ENCODE measurements at regions not wholly inside any gene's neighbourhood (a gene's known extent, or its start where the extent isn't known, plus 50 kb on each side); places are given as distances from the start of the nearest gene placed in this dataset.
"Not testable (repeated sequence)": the region's sequence is repeated elsewhere in the genome, so short reads cannot be mapped to it uniquely, and the experiment has no call there.

DNA sequence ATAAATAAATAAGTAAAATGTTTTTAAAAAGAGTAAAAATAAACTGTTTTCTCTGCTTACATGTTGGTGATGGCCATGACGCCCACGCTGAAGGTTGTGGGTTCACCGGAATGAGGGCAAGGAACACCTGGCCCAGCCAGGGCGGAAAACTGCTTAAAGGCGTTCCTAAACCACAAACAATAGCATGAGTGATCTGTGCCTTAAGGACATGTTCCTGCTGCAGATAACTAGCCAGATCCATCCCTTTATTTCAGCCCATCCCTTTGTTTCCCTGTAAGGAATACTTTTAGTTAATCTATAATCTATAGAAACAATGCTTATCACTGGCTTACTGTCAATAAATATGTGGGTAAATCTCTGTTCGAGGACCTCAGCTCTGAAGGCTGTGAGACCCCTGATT is 63.3 kb upstream of the CEP78 start:
- DNase-seq (ENCODE audit: low read depth in 1 of 2, low spot score in 1 of 2), result not testable (repeated sequence)

DNA sequence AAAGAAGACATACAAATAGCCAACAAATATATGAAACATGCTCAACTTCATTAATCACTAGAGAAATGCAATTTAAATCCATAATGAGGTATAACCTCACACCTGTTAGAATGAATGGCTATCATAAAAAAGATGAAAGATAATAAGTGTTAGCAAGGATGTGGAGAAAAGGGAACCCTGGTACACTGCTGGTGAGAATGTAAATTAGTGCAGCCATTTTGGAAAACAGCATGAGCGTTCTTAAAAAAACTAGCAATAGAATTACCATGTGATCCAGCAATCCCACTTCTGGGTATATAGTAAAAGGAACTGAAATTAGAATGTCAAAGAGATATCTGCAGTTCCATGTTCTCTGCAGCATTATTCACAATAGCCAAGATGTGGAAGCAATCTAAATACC is 64.2 kb upstream of the CEP78 start:
- DNase-seq (ENCODE audit: low read depth in 1 of 2, low spot score in 1 of 2), result no peak

DNA sequence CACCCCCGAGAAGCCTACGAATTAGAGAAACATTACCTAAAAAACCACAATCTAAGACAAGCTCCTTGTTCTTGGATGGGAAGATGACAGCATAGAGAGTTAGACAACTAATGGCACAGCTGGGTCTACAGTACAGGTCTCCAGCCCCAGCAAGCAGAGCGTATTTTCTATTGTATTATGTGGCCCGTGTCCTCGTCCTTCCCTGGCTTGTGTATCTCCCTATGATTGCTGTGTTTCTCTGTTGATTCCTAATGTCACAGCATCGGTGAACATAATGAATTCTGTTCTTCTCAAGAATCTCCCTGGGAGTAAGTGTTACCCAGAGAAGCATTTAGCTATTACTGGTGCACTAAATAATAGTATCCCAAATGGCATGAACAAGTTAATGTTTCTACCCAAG is 66.8 kb upstream of the CEP78 start:
- DNase-seq (ENCODE audit: low read depth in 1 of 2, low spot score in 1 of 2), result no peak

DNA sequence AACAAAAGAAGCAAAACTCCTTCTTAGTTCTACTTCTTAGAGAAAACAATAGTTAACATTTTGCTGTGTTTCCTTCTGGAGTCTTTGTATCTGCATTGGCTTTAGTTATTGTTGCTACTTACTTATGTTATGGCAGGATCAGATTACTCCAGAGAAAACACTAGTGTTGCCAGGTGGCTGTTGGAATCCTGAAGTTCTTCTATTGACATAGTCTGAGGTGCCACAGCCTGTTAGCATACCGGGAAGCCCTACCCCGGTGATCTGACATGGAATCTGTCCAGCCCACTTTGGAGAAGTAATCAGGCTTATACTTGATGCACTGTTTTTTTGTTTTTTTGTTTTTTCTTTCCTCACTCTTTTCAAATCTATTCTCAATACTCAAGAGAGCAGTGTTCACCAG is 68.5 kb upstream of the CEP78 start:
- DNase-seq (ENCODE audit: low read depth in 1 of 2, low spot score in 1 of 2), result no peak

DNA sequence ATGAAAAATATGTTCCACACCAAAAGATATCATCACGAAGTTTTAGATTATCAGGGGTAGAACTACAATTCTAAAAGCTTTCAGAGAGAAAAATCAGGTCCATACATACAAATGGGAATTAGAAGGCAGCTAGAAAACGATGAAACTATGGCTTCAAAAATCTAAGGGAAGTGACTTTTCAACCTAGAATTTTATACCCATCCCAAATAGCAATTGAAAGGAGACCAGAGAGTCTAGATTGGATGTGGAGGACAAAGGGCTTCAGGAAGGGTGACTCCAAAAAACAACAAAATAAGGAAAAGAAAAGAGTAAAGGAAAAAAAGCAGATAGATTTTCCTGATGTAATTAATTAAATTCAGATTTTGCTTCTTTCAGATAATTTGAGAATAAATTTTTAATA is 72.0 kb upstream of the CEP78 start:
- DNase-seq (ENCODE audit: low read depth in 1 of 2, low spot score in 1 of 2), result no peak

DNA sequence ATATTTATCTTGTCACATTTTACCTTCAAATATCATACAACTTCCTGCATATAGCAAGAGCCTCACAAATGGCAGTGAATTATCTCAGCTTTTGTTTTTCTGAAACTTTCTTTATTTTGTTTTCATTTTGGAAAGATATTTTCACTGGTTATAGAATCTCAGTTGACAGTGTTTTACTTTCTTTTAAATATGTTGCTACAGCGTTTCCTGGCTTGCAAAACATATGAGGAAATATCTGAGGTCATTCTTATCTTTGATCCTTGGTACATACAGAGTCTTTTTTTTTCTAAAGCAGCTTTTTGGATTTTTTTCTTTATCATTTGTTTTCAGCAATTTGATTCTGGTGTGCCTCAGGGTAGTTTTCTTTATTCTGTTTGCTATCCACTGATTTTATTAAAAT is 77.6 kb upstream of the CEP78 start:
- no peak for DNase-seq (ENCODE audit: low read depth in 1 of 2, low spot score in 1 of 2)

DNA sequence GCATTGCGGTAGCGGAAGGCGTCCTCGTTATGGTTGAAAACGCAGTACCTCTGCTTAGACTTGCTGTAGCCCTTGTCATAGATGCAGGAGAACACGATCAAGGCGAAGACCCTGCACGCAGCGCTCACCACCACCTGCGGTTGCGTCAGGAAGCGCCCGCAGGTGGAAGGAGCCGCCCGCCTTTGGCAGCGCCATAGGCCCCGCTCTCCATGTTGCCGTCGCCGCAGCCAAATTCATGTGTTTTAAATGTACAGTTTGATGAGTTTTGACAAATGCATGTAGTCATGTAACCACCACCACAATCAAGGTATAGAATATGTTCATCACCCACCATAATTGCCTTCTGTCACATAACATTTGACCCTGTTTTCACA is 84.9 kb upstream of the CEP78 start:
- DNase-seq (ENCODE audit: low read depth in 1 of 2, low spot score in 1 of 2), result no peak

DNA sequence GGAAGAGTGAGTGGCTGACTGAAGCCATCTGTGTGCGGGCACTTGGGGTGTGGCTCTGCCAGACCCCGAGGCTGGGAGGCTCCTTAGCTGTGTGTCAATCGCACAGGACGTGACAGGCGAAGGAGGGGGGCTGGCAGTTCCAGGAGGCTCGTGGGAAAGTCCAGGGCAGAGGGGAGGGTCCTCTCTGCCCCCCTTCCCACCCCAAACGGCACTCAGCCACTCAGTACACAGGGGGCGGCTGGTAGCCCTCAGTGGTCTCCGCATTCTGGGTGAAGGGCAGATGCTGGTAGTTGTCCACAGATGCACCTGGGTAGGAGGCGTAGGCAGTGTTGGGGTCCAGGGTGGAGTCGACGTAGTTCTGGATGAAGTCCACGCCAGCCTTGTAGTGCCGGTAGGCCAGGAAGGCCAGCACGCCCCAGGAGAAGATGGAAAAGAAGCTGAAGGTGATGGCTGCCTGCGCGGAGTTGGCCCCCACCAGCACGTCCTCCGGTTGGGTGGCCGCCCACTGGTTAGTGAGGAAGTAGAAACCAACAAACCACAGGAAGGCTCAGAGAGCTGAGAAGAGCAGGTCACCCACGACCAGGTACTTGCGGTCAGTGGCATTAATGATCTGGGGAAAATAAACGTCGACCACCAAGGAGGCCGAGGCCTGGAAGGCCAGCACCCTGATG is 85.4 kb upstream of the CEP78 start:
- DNase-seq (ENCODE audit: low read depth in 1 of 2, low spot score in 1 of 2), result no peak

DNA sequence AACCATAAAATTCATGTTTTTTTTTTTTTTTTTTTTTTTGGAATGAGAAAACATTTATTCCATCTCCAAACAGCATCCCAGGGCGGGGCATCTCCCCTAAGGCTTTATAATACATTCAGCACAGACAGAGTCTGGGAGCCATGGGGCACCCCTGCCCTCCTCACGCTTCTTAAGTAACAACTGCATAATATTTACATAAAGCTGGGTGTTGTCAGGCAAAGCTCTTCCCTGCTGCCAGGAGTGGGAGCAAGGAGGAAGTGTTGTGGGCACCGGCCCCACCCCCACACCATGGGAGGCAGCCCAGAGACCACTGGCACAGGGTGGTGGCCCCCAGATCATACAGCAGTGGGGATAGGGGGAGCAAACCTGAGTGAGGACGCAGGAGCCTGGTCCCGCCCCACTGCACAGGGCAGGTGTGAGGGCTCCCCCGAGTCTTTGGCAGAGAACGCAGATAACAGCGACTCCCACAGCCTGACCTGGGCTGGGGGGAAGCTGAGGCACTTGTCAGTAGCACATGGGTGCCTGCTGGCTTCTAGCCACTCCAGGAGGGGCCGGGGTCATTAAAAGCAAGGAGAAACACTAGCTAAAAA is 86.1 kb upstream of the CEP78 start:
- DNase-seq (ENCODE audit: low read depth in 1 of 2, low spot score in 1 of 2), result no peak

DNA sequence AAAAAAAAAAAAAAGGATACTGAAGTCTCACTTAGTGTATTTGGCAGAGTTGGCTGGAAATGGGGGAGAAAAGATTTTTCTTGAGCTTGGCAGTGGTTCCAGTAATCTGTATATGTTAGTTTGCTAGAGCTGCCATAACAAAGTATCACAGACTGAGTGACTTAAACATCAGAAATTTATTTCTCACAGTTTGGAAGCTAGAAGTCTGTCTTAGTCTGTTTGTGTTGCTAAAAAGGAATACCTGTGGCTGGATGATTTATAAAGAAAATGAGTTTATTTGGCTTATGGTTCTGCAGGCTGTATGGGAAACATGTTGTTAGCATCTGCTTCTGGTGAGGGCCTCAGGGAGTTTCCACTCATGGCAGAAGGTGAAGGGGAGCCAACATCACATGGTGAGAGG is 89.6 kb upstream of the CEP78 start:
- no peak for DNase-seq (ENCODE audit: low read depth in 1 of 2, low spot score in 1 of 2)

DNA sequence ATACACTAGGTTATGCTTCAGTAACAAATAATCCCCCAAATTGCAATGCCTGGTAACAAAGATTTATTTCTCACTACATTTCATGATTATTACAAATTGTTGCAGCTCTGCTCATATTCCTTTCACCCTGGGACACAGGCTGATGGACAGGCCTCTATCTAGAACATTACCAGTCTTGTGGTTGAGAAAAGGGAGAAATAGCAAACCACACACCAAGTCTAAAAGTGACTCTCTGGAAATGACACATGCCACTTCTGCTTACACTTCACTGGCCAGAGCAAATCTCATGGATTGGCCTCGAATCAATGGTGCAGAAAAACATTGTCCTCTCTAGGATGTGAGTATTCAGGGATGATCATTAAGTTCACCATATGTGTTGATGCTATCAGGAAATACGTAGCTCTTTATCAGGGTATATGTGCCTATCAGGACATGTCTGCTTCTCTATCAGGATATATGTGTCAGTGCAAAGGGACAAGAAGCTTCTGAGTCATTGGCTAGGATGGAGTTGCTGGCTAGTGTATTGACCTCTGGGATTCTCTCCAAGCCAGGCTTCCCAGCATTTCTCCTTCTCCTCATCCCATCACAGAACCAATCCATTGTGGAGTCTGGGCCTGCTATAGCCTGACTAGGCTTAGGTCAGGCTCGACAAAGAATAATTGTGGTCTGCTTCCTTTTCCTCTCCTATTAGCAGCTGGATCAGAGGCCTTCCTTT is 91.1 kb upstream of the CEP78 start:
- DNase-seq (ENCODE audit: low read depth in 1 of 2, low spot score in 1 of 2), result no peak

DNA sequence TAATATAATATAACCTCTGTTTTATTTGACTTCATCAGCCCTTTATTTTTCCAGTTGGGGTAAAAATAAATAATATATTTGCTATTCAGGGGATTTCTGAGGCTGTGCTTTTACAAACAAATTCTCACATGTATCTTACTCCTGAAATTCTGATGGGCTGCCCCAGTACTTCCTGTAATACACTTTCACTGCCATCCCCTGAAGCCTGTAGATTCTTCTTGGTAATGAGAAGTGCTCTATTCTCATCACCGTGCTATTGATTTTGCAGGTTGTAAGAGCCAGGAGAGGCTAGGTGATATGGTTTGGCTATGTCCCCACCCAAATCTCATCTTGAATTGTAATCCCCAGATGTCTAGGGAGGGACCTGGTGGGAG is 91.9 kb upstream of the CEP78 start:
- no peak for DNase-seq (ENCODE audit: low read depth in 1 of 2, low spot score in 1 of 2)

DNA sequence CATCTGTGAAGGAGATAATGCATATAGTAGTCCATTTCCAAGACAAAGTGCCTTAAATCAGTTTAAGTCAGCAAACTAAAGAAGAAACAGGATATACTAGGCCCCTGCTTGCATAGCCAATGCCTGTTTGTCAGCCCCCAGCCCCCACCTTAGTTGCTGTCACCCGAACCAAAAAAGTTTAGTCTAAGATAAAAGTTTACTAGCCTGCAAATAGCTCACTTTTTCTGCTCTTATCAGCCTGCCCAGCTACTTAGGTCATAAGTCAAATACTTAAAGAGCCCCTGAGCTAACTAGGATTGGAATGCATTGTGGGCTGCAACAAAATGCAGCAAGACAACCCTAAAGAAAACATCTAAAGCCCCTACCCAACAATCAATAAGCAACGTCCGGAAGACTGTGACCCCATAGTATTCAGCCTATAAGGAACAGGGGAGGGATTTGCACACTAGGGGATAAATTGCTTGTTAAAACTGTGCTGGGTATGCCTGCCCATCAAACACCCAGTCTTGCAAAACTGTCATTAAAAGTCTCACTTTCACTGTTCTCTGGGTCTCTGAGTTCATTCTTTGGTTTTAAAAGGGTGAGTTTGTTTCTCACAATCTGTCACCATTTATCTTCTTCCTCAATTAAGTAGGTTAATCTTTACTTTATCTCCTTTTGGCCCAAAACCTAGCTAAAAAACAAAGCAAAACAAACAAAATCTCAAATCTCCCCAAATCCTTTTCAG is 92.4 kb upstream of the CEP78 start:
- DNase-seq (ENCODE audit: low read depth in 1 of 2, low spot score in 1 of 2), result no peak

DNA sequence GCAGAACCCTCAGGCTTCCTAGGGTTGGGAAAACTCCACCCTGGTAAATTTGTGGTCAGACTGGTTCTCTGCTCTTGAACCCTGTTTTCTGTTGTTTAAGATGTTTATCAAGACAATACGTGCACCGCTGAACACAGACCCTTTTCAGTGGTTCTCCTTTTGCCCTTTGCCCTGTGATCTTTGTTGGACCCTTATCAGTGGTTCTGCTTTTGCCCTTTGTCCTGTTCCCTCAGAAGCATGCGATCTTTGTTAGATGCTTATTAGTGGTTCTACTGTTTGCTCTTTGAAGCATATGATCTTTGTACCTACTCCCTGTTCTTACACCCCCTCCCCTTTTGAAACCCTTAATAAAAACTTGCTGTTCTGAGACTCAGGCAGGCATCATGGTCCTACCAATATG is 93.6 kb upstream of the CEP78 start:
- DNase-seq (ENCODE audit: low read depth in 1 of 2, low spot score in 1 of 2), result not testable (repeated sequence)

DNA sequence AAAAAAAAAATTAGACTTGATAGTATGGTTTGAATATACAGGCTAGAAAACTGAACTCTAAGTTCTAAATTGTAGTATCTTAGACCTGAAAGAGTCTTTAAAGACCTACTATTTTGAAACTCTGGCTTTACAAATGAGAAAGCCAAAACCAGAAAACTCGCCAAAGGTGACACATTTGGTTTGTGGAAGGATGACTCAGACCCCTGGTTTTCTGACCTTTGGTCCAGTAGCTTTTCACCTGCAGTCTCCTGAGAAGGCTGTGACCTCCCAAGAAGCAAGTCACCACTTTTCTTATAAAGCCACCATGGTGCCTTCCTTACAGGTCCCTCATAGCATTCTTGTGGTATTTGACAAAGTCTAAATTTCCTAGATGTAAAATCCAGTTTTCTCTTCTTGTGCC is 102.1 kb upstream of the CEP78 start:
- DNase-seq (ENCODE audit: low read depth in 1 of 2, low spot score in 1 of 2), result no peak

DNA sequence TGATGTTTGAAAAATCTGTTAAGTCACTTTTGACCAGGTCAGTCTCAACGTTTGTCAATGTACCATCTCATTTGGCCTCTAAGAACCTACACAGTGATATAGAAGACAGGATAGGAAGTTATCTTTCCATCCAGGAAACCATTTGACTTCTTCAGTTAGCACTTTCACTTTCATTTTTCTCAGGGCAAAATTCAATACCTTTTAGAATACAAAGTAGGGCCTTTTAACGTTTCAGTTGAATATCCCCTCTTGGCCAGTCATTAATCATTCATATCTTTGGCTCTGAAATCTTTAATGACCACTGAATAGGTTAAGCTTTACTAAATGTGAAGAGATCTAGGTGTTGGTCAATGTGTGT is 101.1 kb upstream of the GNAQ start:
- no peak for DNase-seq (ENCODE audit: low read depth in 1 of 2, low spot score in 1 of 2)

DNA sequence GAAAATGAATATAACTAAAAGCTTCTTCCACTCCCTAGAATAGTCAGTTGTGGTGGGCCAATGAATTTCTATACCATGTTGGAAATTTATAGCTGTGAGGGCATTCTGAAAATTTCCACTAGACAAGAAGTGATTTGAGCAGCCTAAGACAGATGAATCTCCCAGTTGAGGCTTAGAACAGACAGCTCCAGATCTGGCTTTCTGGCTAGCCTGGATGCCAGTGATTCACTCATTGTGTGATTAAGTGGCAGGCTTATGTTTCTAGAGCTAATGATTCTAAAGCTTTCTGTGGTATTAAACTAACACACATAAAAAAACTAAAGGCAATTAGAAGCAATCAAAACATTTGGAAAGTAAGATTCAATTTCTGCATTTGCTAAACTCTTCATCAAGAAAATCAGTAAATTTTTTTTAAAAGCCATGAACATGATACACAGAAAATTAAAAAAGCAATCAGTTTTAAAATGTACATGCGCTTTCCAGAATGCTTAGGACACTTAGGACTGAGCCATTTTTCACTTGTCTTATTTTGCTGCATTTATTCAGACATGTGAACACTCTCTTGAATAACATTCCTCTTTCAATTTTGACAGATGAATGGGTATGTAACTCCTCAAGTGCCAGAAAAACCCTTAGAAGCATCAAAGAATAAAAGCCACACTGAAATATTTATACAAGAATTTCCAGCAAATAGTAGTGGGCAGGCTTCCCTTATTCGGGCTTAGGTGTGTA is 100.5 kb upstream of the GNAQ start:
- no peak for DNase-seq (ENCODE audit: low read depth in 1 of 2, low spot score in 1 of 2)

DNA sequence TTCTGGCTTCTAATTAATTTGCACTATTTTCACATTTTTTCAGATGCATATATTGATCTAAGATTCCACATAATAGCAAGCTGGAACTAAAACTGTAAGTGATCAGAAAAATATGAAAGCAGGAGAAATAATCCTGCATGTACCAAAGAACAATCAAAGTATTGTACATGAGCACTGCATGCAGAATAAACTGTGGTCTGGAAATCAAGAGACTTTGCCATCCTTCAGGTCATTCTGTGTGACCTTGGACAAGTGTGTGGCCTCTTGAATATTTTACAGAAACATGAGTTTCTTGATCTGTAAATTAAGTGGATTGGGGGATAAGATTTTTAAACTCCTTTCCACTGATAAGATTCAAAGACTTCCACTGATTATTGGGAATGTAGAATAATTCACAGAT is 99.2 kb upstream of the GNAQ start:
- no peak for DNase-seq (ENCODE audit: low read depth in 1 of 2, low spot score in 1 of 2)

DNA sequence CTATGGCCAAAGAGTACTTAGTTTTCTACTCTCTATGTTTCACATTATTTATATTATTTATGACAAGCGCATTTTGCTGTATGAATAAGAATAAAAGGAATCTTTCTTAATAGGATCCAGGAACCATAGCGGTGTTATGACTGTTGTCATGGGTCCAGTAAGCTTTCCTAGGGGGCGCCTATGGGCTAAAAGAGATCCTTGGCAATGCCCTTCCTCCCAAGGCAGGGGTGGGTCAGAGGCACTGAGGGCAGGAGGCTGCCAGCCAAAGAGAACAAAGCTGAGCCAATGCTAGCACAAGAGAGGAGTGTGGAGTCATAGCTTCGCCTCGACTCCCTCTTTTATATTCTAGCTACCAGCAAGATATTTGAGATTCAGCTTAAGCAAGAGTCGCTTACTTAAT is 98.4 kb upstream of the GNAQ start:
- DNase-seq (ENCODE audit: low read depth in 1 of 2, low spot score in 1 of 2), result no peak

DNA sequence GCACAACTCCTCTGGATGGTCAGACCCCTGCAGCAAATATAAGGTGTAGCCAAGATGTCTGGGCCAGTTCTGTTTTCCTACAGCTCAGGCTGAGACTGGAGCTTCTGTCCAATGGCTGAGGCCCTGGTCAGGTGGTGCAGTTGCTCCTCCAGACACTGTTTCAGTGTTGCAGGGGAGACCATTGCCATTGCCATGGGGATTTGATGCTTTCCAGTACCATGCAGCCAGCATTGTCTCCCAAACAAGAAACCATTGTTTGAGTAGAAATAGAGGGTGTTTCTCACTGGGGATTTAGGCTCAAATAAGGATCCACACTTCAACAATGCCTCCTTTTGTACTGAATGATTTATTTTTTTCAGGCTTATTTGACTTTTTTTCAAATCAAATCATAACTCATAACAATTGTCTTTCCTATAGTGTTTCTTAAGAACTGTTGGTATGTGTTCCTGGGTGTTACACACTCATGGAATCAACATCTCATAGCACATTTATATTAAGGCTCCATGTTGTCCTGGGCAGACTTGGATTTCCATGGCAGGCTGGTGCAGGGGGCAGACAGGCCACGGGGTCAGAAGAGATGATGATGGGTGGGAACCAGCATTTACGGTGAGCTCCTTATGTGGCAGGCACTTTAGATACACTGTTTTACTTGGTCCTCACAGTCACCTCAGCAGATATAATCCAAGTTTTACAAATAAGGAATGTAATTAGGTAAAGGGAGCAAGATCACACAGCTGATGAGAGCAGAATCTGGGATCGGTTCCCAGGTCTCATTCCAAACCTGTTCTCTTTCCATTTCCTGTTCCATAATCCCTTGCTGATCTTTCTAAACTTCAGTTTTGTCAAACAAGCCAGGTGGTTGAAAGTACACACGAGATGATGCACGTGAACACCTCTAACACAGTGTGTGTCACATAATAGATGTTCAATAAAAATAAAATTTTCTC is 95.9 kb upstream of the GNAQ start:
- DNase-seq (ENCODE audit: low read depth in 1 of 2, low spot score in 1 of 2), result no peak

DNA sequence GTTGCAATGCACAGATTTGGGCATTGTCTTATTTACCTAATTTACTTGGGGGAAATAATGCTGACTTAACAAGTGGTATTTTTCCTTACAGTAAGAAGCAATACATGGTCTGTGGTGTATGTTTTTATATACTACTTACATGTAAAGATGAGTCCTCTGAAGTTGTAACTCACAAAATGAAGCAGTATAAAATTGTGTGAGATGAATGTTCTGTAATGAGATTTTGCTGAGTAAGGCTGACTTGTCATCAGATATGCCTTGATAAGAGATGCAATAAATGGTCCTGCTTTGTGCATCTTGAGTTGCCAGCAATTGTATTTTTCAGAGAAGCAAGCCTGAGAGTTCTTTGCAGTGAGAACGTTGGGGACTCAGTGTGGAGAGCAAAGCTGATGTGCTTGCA is 92.2 kb upstream of the GNAQ start:
- DNase-seq (ENCODE audit: low read depth in 1 of 2, low spot score in 1 of 2), result no peak
